HepG2 (cell line): ENCODE measurements at regions not wholly inside any gene's neighbourhood (a gene's known extent, or its start where the extent isn't known, plus 50 kb on each side); places are given as distances from the start of the nearest gene placed in this dataset.

ENCODE experiments used
- ATAC-seq: fragments of 200-7000 bp; cut with Tn5 transposase; 3 replicates; pipeline ENCODE4 v1.9.1; 2020; ENCODE audit warnings: mild to moderate bottlenecking, moderate library complexity
- BruUV-seq: library from RNA; stranded (reverse); fragments of 400-500 nt; replicated peaks from 2 replicates; lab custom pipeline; 2021; lab: Mats Ljungman, UMichigan
- CTCF ChIA-PET: fragments of 300-600 bp; formaldehyde crosslinking; extraction: SDS; loops from one replicate; lab custom pipeline; 2021; ENCODE audit warnings: low total read pairs, inconsistent platforms, low intra/inter-chr PET ratio; lab: Yijun Ruan, JAX
- POLR2A ChIA-PET: fragments of 350-600 bp; sonication (Branson Sonifier 250); formaldehyde crosslinking; loops from one replicate; lab custom pipeline; 2020; ENCODE audit warnings: antibody characterized with exemption, inconsistent platforms; lab: Yijun Ruan, JAX
- DNase-seq: peaks from one replicate; pipeline ENCODE4 v3.0.0-alpha.2; 2015; ENCODE audit warnings: low spot score
- FAIRE-seq: peaks from 3 replicates; lab custom pipeline; 2011; peaks lifted over from hg19 to GRCh38; lab: Jason Lieb, UNC
- H2AFZ ChIP-seq: one replicate; pipeline ENCODE4 v1.6.1; 2011; ENCODE audit warnings: low read length, inconsistent platforms
- H3K27ac ChIP-seq: fragments of 300-600 bp; 3 replicates; pipeline ENCODE4 v1.8.0; 2011; ENCODE audit warnings: mixed run types, mild to moderate bottlenecking, mixed read lengths, low read length, inconsistent platforms; ENCODE audit not compliant: insufficient read depth; ENCODE audit errors: extremely low read length
- H3K27me3 ChIP-seq, 2 experiments: fragments of 200-600 bp in 1 of 2; 2 replicates in 1 of 2; 3 replicates in 1 of 2; pipeline versions ENCODE4 v1.6.0 to v1.8.0; 2011; ENCODE audit warnings: low read length in 2 of 2, mild to moderate bottlenecking in 2 of 2, moderate library complexity in 2 of 2, inconsistent platforms in 1 of 2; ENCODE audit not compliant: insufficient read depth in 2 of 2, control insufficient read depth in 1 of 2
- H3K36me3 ChIP-seq, 2 experiments: fragments of 200-600 bp in 1 of 2; replicated peaks in 1 of 2; 2 replicates in 1 of 2; 3 replicates in 1 of 2; pipeline versions ENCODE4 v1.5.1 to v1.8.0; 2011; ENCODE audit warnings: low read length in 2 of 2, inconsistent platforms in 1 of 2; ENCODE audit not compliant: insufficient read depth in 2 of 2, control insufficient read depth in 1 of 2
- H3K4me1 ChIP-seq: 2 replicates; pipeline ENCODE4 v1.5.1; 2012; ENCODE audit warnings: low read length, inconsistent platforms; ENCODE audit not compliant: insufficient read depth
- H3K4me2 ChIP-seq: 2 replicates; pipeline ENCODE4 v1.6.0; 2011; ENCODE audit warnings: low read depth, low read length, inconsistent platforms
- H3K4me3 ChIP-seq, 3 experiments: fragments of 200-600 bp in 1 of 3; sonication (generic), shearing (Covaris generic) in 1 of 3; replicated peaks in 1 of 3; 2 replicates each; pipeline ENCODE4 v1.5.1; 2011 to 2016; ENCODE audit warnings: low read length in 3 of 3, inconsistent platforms in 2 of 3, low read depth in 2 of 3, mild to moderate bottlenecking in 2 of 3, control low read depth in 1 of 3, mixed read lengths in 1 of 3; ENCODE audit not compliant: insufficient read depth in 1 of 3
- H3K79me2 ChIP-seq: one replicate; pipeline ENCODE4 v1.6.1; 2011; ENCODE audit warnings: low read length, inconsistent platforms; ENCODE audit not compliant: insufficient read depth
- H3K9ac ChIP-seq: 2 replicates; pipeline ENCODE4 v1.6.0; 2011; ENCODE audit warnings: mild to moderate bottlenecking, low read depth, low read length, inconsistent platforms; ENCODE audit not compliant: insufficient read depth
- H3K9me3 ChIP-seq: 2 replicates; pipeline ENCODE4 v1.5.1; 2012; ENCODE audit warnings: mild to moderate bottlenecking, low read length
- H4K20me1 ChIP-seq: 2 replicates; pipeline ENCODE4 v1.6.0; 2011; ENCODE audit warnings: inconsistent platforms, mild to moderate bottlenecking, low read length, moderate library complexity; ENCODE audit not compliant: insufficient read depth
- NFATC3 ChIP-seq: sonication (generic); formaldehyde crosslinking; IDR thresholded peaks from 2 replicates; pipeline ENCODE4 v1.5.1; 2020; ENCODE audit warnings: mild to moderate bottlenecking, missing genetic modification reagents
- RFX1 ChIP-seq: fragments of 450-650 bp; IDR thresholded peaks from 2 replicates; pipeline ENCODE4 v1.6.1; 2017
- SCMH1 ChIP-seq: sonication (generic); formaldehyde crosslinking; IDR thresholded peaks from 2 replicates; pipeline ENCODE4 v1.9.0; 2021; ENCODE audit warnings: missing genetic modification reagents, mild to moderate bottlenecking, borderline replicate concordance
- SP5 ChIP-seq: IDR thresholded peaks from 2 replicates; pipeline ENCODE4 v1.6.1; 2016; ENCODE audit warnings: low read depth, borderline replicate concordance
- UBTF ChIP-seq: sonication (generic); formaldehyde crosslinking; IDR thresholded peaks from 2 replicates; pipeline ENCODE4 v1.4.0; 2020; ENCODE audit warnings: mild to moderate bottlenecking, missing genetic modification reagents
- ZNF354B ChIP-seq: sonication (generic); formaldehyde crosslinking; IDR thresholded peaks from 2 replicates; pipeline ENCODE4 v1.8.0; 2022; ENCODE audit warnings: mild to moderate bottlenecking, missing genetic modification reagents
- ZNF512B ChIP-seq: sonication (generic); formaldehyde crosslinking; IDR thresholded peaks from 2 replicates; pipeline ENCODE4 v1.5.1; 2020; ENCODE audit warnings: missing genetic modification reagents, mild to moderate bottlenecking, borderline replicate concordance
- ZNF589 ChIP-seq: sonication (generic); formaldehyde crosslinking; conservative IDR thresholded peaks from 2 replicates; pipeline ENCODE4 v1.8.0; 2022; ENCODE audit warnings: mild to moderate bottlenecking, moderate library complexity, missing genetic modification reagents
- ZNF740 ChIP-seq: sonication (generic); formaldehyde crosslinking; IDR thresholded peaks from 2 replicates; pipeline ENCODE4 v1.4.0; 2020; ENCODE audit warnings: missing genetic modification reagents
- WGBS: methylation state at CpG from one replicate; pipeline ENCODE4 v1.1.6; 2017; ENCODE audit warnings: low lambda C conversion rate; 5-methylcytosine and 5-hydroxymethylcytosine counted together
- in situ Hi-C: cut with HindIII; loops from 2 replicates; pipeline ENCODE4 v1.10.0; 2017; ENCODE audit warnings: low pct_unique_long_range_greater_than_20kb; ENCODE audit not compliant: extremely low pct_ligation_motif_present
- intact Hi-C: fragments of 100-400 bp; cut with micrococcal nuclease; formaldehyde crosslinking; loops from one replicate; pipeline ENCODE4 v1.10.0; 2022; ENCODE audit not compliant: unreplicated experiment

GRCh38 chr12:42886160-42886559, 296.6 kb upstream of the PRICKLE1 start (continued):
- TF ChIP-seq ZNF512B (CRISPR knock-in tag) (no peak), RFX1 (no peak), ZNF354B (CRISPR knock-in tag) (no peak), SP5 (no peak), UBTF (no peak), NFATC3 (CRISPR knock-in tag) (no peak), ZNF589 (no peak), SCMH1 (CRISPR knock-in tag) (no peak)

GRCh38 chr12:42885677-42886076, 296.1 kb upstream of the PRICKLE1 start:
- ATAC-seq: no peak
- H3K4me1 ChIP-seq: no peaks in the 10 kb centered on the region
- in situ Hi-C loops: no loop called here
- H3K79me2 ChIP-seq: no peaks in the 10 kb centered on the region
- H4K20me1 ChIP-seq: no peaks in the 10 kb centered on the region
- H3K4me3 ChIP-seq: no peak overlapping the region
- no peaks in the 10 kb centered on the region for H3K36me3 ChIP-seq
- H3K27ac ChIP-seq: no peak overlapping the region
- no peak overlapping the region for H3K4me2 ChIP-seq
- no peak for FAIRE-seq
- 25% methylated on average over 2 of the region's 2 CpGs for WGBS
- H3K9me3 ChIP-seq: no peaks in the 10 kb centered on the region
- no peak overlapping the region for H3K9ac ChIP-seq
- no peak for TF ChIP-seq ZNF740 (CRISPR knock-in tag)
- ChIA-PET CTCF (no interaction called here), POLR2A (no interaction called here)
- DNase-seq: no peak
- intact Hi-C loops: no loop called here
- no TSS peak for BruUV-seq
- H3K27me3 ChIP-seq: no peaks in the 10 kb centered on the region
- H2AFZ ChIP-seq: no peak overlapping the region
